Stimulated activated CD4-positive, alpha-beta T cell treated with anti-CD3 and anti-CD28 coated beads, TNF-alpha, amount 100 ng/mL, for 48 hours (primary cell): ENCODE measurements at regions not wholly inside any gene's neighbourhood (a gene's known extent, or its start where the extent isn't known, plus 50 kb on each side); places are given as distances from the start of the nearest gene placed in this dataset.
A peak's percentile ranks its signal among the peaks of the same experiment; 100 is the strongest.
"Not testable (repeated sequence)": the region's sequence is repeated elsewhere in the genome, so short reads cannot be mapped to it uniquely, and the experiment has no call there.

Source experiments
- DNase-seq, 3 donors: peaks; one replicate each; pipeline ENCODE4 v3.0.0-alpha.2; 2020; ENCODE audit warnings: low read depth in 3 of 3

GRCh38 chr2:44084850-44085249 is 83.8 kb upstream of the PPM1B start:
- DNase-seq: no peak

- DNase-seq: no peak
These were observed 82.0 kb upstream of the PPM1B start for GRCh38 chr2:44086629-44087028.

GRCh38 chr2:44087036-44087713 is 81.5 kb upstream of the PPM1B start:
- peak; percentile 62 to 77 (median 75) for DNase-seq

GRCh38 chr2:44087714-44088092 is 81.0 kb upstream of the PPM1B start:
- DNase-seq: no peak

GRCh38 chr2:44092519-44092918 is 76.2 kb upstream of the PPM1B start:
- not testable (repeated sequence) for DNase-seq

- no peak for DNase-seq
These were observed 74.7 kb upstream of the PPM1B start for GRCh38 chr2:44093970-44094369.

GRCh38 chr2:44097322-44097907 is 71.3 kb upstream of the PPM1B start:
- DNase-seq: no peak

- no peak for DNase-seq
These were observed 70.6 kb upstream of the PPM1B start for GRCh38 chr2:44098050-44098449.

GRCh38 chr2:44098891-44099290 is 69.8 kb upstream of the PPM1B start:
- DNase-seq: no peak

- DNase-seq: no peak
These were observed 68.3 kb upstream of the PPM1B start for GRCh38 chr2:44100351-44100750.

GRCh38 chr2:44101246-44101645 is 67.4 kb upstream of the PPM1B start:
- DNase-seq: no peak

GRCh38 chr2:44102790-44103562 is 65.7 kb upstream of the PPM1B start:
- DNase-seq: no peak

- DNase-seq: no peak
These were observed 65.0 kb upstream of the PPM1B start for GRCh38 chr2:44103639-44104038.

GRCh38 chr2:44104855-44105271 is 63.8 kb upstream of the PPM1B start:
- DNase-seq: no peak

- not testable (repeated sequence) for DNase-seq
These were observed 62.2 kb upstream of the PPM1B start for GRCh38 chr2:44106509-44106908.

- no peak for DNase-seq
These were observed 61.5 kb upstream of the PPM1B start for GRCh38 chr2:44107086-44107740.

GRCh38 chr2:44107974-44108373 is 60.7 kb upstream of the PPM1B start:
- no peak for DNase-seq

GRCh38 chr2:44109166-44109565 is 59.5 kb upstream of the PPM1B start:
- no peak for DNase-seq

- DNase-seq: no peak
These were observed 58.2 kb upstream of the PPM1B start for GRCh38 chr2:44110444-44110843.

- no peak for DNase-seq
These were observed 56.6 kb upstream of the PPM1B start for GRCh38 chr2:44112096-44112495.

- no peak for DNase-seq
These were observed 52.4 kb upstream of the PPM1B start for GRCh38 chr2:44116319-44116718.

- DNase-seq: peak in 1 of 3 donors; percentile 29
These were observed 50.4 kb upstream of the PPM1B start for GRCh38 chr2:44118257-44118656.
